Common myeloid progenitor, CD34-positive (primary cell): ENCODE measurements at regions not wholly inside any gene's neighbourhood (a gene's known extent, or its start where the extent isn't known, plus 50 kb on each side); places are given as distances from the start of the nearest gene placed in this dataset.

Source experiments
- CTCF ChIA-PET: fragments of 350-600 bp; sonication (Branson Sonifier 250); formaldehyde crosslinking; loops from one replicate; lab custom pipeline; 2021; ENCODE audit warnings: antibody characterized with exemption; lab: Charles Lee
- POLR2A ChIA-PET: fragments of 350-600 bp; sonication (Branson Sonifier 250); formaldehyde crosslinking; loops from one replicate; lab custom pipeline; 2021; ENCODE audit warnings: antibody characterized with exemption; lab: Charles Lee
- DNase-seq, 3 donors: peaks; one replicate each; pipeline versions ENCODE4 v3.0.0 to v3.0.0-alpha.2; 2013
- H3K27ac ChIP-seq, 2 experiments: 1 replicate in 1 of 2; 2 replicates in 1 of 2; pipeline ENCODE4 v1.7.0; 2013; ENCODE audit warnings: inconsistent platforms in 2 of 2, low read length in 2 of 2, mild to moderate bottlenecking in 2 of 2, low read depth in 1 of 2, moderate library complexity in 1 of 2; ENCODE audit not compliant: severe bottlenecking in 2 of 2, insufficient read depth in 1 of 2, poor library complexity in 1 of 2
- H3K27me3 ChIP-seq, 5 experiments: replicated peaks in 2 of 5; 1 replicate in 3 of 5; 2 replicates in 2 of 5; pipeline versions ENCODE4 v1.6.1 to v1.7.0; 2013; ENCODE audit warnings: low read length in 4 of 5, mild to moderate bottlenecking in 2 of 5, moderate library complexity in 2 of 5, inconsistent platforms in 1 of 5; ENCODE audit not compliant: insufficient read depth in 5 of 5, control insufficient read depth in 4 of 5
- H3K36me3 ChIP-seq, 4 experiments: 1 replicate in 2 of 4; 2 replicates in 2 of 4; pipeline versions ENCODE4 v1.6.1 to v1.7.0; 2013; ENCODE audit warnings: low read length in 3 of 4, control low read depth in 1 of 4, mild to moderate bottlenecking in 1 of 4; ENCODE audit not compliant: control insufficient read depth in 4 of 4, insufficient read depth in 4 of 4
- H3K4me1 ChIP-seq, 4 experiments: 1 replicate in 3 of 4; 2 replicates in 1 of 4; pipeline versions ENCODE4 v1.6.1 to v1.7.1; 2013; ENCODE audit warnings: low read length in 3 of 4, mild to moderate bottlenecking in 3 of 4, control low read depth in 1 of 4, inconsistent platforms in 1 of 4, moderate library complexity in 1 of 4; ENCODE audit not compliant: control insufficient read depth in 4 of 4, insufficient read depth in 4 of 4; ENCODE audit errors: control extremely low read depth in 1 of 4
- H3K4me3 ChIP-seq, 7 experiments: 1 replicate in 4 of 7; 2 replicates in 3 of 7; pipeline versions ENCODE4 v1.5.1 to v1.7.0; 2013; ENCODE audit warnings: mild to moderate bottlenecking in 7 of 7, low read length in 6 of 7, moderate library complexity in 6 of 7, inconsistent platforms in 2 of 7, low read depth in 2 of 7, control low read depth in 1 of 7; ENCODE audit not compliant: insufficient read depth in 4 of 7, control insufficient read depth in 1 of 7; ENCODE audit errors: extremely low read depth in 1 of 7
- H3K9me3 ChIP-seq, 5 experiments: 1 replicate in 4 of 5; 2 replicates in 1 of 5; pipeline versions ENCODE4 v1.6.1 to v1.7.1; 2013; ENCODE audit warnings: low read length in 4 of 5, mild to moderate bottlenecking in 2 of 5, inconsistent platforms in 1 of 5, low read depth in 1 of 5, moderate library complexity in 1 of 5; ENCODE audit not compliant: control insufficient read depth in 4 of 5, insufficient read depth in 2 of 5; ENCODE audit errors: control extremely low read depth in 1 of 5
- WGBS: methylation state at CpG from one replicate; pipeline ENCODE4 v1.1.5; 2013; ENCODE audit not compliant: insufficient coverage; 5-methylcytosine and 5-hydroxymethylcytosine counted together

DNA sequence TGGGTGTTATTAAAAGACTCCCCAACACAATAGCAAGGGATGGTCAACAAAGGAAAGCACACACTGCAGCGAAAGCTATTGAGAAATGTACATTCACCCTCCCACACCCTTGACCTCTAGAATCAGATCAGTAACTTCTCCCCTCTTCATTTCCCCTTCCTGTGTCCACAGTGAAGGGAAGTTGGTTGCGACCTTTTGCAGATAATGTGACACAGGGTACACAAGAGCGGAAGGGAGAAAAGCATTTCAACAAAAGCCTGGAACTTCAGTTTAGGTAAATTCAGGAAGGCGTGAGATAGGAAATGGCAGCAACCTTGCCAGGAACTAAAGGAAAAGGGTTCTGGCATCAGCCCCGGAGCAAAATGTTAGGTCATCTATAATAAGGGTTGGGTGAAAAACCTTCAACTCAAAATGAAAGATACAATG lies 899.8 kb downstream of the MCTP2 start:
- DNase-seq = no peak
- no peaks in the 10 kb centered on the region for H3K4me1 ChIP-seq
- no peaks in the 10 kb centered on the region for H3K9me3 ChIP-seq
- 56% methylated on average over 2 of the region's 5 CpGs for WGBS
- H3K27ac ChIP-seq = no peak overlapping the region
- CTCF ChIA-PET = no interaction called here
- peaks cover 0 to 15% (median 3%) of the 10 kb centered on the region in 5 experiments for H3K27me3 ChIP-seq
- POLR2A ChIA-PET = no interaction called here
- H3K36me3 ChIP-seq = no peaks in the 10 kb centered on the region
- H3K4me3 ChIP-seq = no peak overlapping the region

DNA sequence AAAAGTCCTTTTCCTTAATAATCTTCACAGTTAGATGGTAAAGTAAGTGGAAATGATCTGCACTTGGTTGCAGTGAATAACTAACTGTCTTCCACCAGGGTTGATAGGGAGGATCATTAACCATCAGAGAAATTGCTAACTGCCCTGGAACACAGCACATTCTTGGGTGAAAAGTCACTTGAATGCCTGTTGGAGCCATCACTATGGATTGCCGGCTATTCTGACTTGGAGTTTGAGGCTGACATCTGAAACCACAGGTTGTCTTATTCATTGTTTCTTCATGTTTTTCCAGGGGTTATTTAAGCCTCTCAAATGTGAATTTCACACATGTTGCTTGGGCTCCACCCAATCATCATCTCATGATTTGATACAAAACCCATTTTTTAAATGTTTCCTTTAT lies 901.4 kb downstream of the MCTP2 start:
- no peak for DNase-seq
- CTCF ChIA-PET = no interaction called here
- H3K36me3 ChIP-seq = no peaks in the 10 kb centered on the region
- no peaks in the 10 kb centered on the region for H3K4me1 ChIP-seq
- no peak overlapping the region for H3K4me3 ChIP-seq
- POLR2A ChIA-PET = no interaction called here
- no peaks in the 10 kb centered on the region for H3K9me3 ChIP-seq
- H3K27me3 ChIP-seq = peaks cover 0 to 13% (median 3%) of the 10 kb centered on the region in 5 experiments
- H3K27ac ChIP-seq = no peak overlapping the region
- WGBS = 90% methylated on average over 1 of the region's 1 CpG

DNA sequence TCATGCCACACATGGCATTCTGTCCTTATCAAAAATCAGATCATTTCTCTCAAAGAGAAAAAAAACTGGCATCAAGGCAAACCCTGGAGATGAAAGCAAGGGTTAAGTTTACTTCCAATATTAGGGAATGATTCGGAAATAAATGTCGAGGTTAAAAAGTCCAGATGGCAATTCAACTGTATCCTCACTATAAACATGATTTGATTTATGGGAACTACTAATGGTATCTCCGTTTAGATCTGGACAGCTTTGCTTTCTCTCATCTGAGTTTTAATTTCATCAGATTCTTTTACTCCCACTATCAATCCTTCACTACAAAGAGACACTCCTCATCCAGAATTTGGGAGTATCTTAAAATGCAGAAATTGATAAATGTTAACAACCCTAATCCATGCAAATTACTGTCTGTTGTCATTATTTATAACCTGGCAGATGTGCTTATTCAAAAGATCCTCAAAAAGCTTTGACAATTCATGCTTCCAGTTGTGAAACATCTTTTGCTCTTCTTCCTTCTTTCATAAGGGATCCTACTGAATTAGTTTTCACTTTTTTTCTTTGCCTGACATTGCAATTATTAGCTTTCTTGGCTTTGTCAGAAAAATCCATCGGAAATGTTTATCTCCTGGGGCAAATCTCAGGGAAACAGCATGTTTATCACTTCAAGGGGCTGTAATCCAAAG lies 903.2 kb downstream of the MCTP2 start:
- Histone ChIP-seq H3K27me3 (peaks cover 0 to 13% (median 5%) of the 10 kb centered on the region in 5 experiments), H3K4me3 (no peak overlapping the region), H3K36me3 (no peaks in the 10 kb centered on the region), H3K27ac (no peak overlapping the region), H3K4me1 (no peaks in the 10 kb centered on the region), H3K9me3 (no peaks in the 10 kb centered on the region)
- DNase-seq = no peak
- WGBS = 13% methylated on average over 3 of the region's 4 CpGs
- POLR2A ChIA-PET = no interaction called here
- CTCF ChIA-PET = no interaction called here

DNA sequence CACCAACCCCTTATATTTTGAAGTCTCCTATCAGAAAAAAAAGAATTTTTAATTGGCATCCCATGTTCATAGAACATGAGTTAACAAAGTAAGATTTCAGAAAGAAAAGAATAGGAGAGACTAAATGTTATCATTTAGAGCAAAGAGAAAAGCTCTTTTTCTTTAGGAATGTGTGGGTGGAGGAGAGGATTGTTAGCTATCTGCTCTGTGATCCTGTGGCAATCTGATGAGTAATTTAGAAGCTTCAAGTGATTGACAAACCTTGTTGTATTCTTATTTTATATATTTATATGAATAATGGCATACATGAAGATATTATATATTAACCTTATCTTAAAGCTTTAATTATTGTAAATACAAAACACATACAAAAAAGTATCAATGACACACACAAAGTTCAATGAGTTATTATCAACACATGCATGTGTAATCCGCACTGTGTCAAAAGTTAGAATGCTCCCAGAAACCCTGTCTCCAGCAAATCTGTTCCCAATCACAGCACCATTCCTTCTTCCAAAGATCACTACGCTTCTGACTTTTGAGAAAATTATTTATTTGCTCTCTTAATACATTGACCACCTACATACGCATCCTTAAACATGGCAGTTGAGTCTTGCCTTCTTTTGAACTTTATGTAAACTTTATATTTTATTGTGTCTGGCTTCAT lies 907.4 kb downstream of the MCTP2 start:
- WGBS = 86% methylated on average over 1 of the region's 3 CpGs
- no peak overlapping the region for H3K4me3 ChIP-seq
- no peaks in the 10 kb centered on the region for H3K4me1 ChIP-seq
- no peaks in the 10 kb centered on the region for H3K9me3 ChIP-seq
- no peak for DNase-seq
- ChIA-PET POLR2A (no interaction called here), CTCF (no interaction called here)
- H3K27me3 ChIP-seq = peaks cover 0 to 6% (median 1%) of the 10 kb centered on the region in 5 experiments
- no peaks in the 10 kb centered on the region for H3K36me3 ChIP-seq
- H3K27ac ChIP-seq = no peak overlapping the region

DNA sequence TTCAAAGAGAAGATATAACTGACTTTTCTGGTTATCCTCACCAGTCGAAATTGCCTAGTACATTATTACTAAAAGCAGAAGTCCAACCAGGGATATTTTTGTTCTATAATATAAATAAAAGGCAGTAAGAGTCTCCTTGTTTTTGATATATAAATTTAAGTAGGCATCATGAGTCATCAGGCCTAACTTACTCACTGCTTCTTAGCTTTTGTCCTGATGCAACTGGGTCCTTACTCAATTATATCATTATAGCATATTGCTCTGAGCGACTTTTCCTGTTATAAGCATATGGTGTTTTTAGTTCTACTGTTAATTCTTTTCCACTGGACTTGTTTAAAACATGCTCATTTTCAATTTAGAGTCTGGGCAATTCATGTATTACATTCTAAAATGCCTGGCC lies 910.1 kb downstream of the MCTP2 start:
- H3K27ac ChIP-seq = no peak overlapping the region
- no peaks in the 10 kb centered on the region for H3K9me3 ChIP-seq
- no peaks in the 10 kb centered on the region for H3K4me1 ChIP-seq
- no CpG with 5 or more reads among the region's 2 CpGs for whole genome bisulfite sequencing
- H3K27me3 ChIP-seq = peaks cover 0 to 4% (median 0%) of the 10 kb centered on the region in 5 experiments
- no peak overlapping the region for H3K4me3 ChIP-seq
- POLR2A ChIA-PET = no interaction called here
- no peaks in the 10 kb centered on the region for H3K36me3 ChIP-seq
- DNase-seq = no peak
- CTCF ChIA-PET = no interaction called here

DNA sequence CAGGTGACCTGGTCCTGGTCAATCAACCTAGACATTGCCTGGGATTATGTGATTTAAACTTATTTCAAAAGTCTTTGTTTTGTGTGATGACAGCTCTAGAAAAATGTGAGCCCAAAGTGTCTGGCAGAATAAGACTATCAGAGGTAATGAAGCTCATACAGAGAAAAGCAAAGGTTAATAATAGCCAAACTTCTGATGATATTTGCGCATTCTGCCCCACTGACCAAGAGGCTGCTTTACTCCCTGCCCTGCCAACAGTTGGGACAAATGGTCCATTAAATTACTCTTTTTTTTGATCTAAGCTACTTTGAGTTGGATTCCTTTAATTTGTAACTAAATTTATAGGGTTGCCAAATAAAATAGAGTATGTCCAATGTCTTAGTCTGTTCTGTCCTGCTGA lies 911.2 kb downstream of the MCTP2 start:
- Histone ChIP-seq H3K36me3 (no peaks in the 10 kb centered on the region), H3K27ac (no peak overlapping the region), H3K4me3 (no peak overlapping the region), H3K4me1 (no peaks in the 10 kb centered on the region), H3K9me3 (no peaks in the 10 kb centered on the region), H3K27me3 (peaks cover 0 to 4% (median 0%) of the 10 kb centered on the region in 5 experiments)
- DNase-seq = no peak
- 80% methylated on average over 1 of the region's 1 CpG for WGBS
- ChIA-PET CTCF (no interaction called here), POLR2A (no interaction called here)

DNA sequence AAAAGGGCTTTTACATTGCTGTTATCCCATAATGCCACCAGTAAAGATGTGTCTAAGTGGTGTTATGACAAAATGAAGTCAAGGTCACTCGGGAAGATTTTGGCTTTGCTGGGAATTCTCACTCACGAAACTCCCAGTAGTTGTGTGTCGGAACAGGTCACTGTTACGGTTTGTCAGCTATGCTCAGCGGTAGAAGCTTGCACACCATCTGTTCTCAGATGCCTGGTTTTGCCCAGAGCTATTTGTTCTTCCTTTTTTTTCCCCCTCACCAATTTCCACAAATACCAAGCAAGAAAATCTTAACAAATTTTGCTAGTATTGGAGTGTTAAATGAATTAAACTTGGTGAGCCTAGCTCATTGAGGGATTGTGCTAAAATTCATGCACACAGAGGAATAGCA lies 915.1 kb downstream of the MCTP2 start:
- H3K9me3 ChIP-seq = no peaks in the 10 kb centered on the region
- H3K27ac ChIP-seq = no peak overlapping the region
- H3K27me3 ChIP-seq = peaks cover 0 to 2% (median 0%) of the 10 kb centered on the region in 5 experiments
- POLR2A ChIA-PET = interaction anchor here (0.7 kb wide), 1 partner anchor 24 kb away, joined by 3 read pairs; no protein-coding TSS in a partner anchor
- DNase-seq = no peak
- no peaks in the 10 kb centered on the region for H3K4me1 ChIP-seq
- CTCF ChIA-PET = no interaction called here
- 96% methylated on average over 4 of the region's 5 CpGs for WGBS
- H3K36me3 ChIP-seq = no peaks in the 10 kb centered on the region
- no peak overlapping the region for H3K4me3 ChIP-seq
